ENCODE measurements at regions not wholly inside any gene's neighbourhood (a gene's known extent, or its start where the extent isn't known, plus 50 kb on each side); places are given as distances from the start of the nearest gene placed in this dataset.

GRCh38 chr15:39041979-39042495, 477.4 kb upstream of the RASGRP1 start:
- no peak for DNase-seq

DNA sequence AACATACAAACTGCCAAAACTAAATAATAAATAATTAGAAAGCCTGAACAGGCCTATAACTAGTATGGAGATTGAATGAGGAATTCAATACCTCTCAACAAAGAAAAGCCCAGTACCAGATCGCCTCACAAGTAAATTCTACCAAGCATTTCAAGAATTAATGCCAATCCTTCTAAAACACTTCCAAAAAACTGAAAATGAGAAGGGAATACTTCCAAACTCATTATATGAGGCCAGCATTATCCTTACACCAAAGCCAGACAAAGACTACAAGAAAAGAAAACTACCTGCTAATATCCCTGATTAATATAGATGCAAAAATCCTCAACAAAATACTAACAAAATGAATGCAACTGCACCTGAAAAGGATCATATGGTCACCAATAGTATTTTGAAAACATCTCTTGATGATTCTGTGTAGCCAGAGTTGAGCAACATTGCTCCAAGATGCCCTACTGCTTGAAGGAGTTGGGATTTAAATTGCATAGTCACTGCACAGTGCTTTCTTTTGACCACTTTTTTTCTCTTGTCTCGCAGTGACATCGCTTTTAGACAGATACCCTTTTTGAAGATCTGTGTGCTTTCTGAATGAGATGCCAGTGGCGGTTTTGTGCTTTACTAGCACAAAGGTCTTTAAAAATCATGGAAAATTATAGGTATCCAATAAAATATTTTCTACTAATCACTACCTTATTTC, 487.2 kb upstream of the RASGRP1 start:
- DNase-seq = no peak

GRCh38 chr15:39052323-39052705, 487.7 kb upstream of the RASGRP1 start:
- DNase-seq = no peak

GRCh38 chr15:39053480-39053879, 488.9 kb upstream of the RASGRP1 start:
- DNase-seq = no peak

GRCh38 chr15:39054128-39054732, 489.6 kb upstream of the RASGRP1 start:
- DNase-seq = no peak

DNA sequence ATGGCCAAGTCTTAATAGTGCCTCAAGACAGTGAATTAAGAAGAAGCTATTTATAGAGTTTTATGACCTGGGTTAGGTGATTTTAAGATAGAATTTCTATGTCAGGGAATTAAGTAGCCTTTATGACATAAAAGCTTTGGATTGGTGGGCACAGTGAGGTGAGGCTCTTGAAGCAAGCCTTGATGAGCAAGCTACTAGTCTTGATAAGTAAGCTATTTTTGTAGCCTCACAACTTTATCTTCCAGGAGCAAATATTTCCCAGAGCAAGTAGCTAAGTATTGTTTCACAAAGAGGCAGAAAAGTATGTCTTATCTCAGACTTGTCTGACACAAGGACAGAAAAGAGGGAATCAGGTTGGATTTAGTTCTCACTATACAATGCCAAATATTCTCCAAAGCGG, 491.7 kb upstream of the RASGRP1 start:
- no peak for DNase-seq

DNA sequence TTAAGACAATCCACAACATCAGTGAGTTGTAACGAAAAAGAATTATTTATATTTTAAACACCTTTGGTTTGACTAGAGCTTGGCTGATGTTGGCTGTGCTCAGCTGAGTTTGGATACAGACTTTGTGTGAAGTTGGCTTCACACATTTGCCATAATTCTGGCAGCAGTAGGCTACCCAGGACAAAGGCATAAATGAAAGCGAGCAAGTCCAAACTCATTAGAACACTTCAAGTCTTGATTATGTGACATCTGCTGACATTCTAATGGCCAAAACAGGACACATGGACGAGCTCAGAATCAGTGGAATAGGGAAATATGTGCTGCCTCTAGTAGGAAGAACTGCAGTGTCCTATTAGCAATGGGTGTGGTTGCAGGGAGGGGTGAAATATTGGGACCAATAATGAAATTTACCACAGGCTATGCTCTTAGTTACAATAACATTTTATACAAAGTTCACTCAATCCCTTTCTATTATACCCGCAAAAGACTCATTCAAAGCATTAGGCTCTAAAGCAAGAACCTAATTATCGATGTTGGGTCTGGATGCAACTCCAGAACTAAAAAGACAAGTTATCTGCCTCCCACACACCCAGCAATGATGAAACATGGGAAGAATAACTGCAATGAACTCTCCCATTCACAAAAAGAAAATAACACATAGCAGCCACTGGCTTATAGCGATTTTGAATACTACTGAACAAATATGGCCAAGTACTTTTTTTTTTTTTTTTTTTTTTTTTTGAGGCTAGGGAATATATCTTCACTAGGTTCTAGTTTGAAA, 493.9 kb upstream of the RASGRP1 start:
- DNase-seq = no peak

- DNase-seq = no peak
Measured at GRCh38 chr15:39059917-39060316, 495.3 kb upstream of the RASGRP1 start.

DNA sequence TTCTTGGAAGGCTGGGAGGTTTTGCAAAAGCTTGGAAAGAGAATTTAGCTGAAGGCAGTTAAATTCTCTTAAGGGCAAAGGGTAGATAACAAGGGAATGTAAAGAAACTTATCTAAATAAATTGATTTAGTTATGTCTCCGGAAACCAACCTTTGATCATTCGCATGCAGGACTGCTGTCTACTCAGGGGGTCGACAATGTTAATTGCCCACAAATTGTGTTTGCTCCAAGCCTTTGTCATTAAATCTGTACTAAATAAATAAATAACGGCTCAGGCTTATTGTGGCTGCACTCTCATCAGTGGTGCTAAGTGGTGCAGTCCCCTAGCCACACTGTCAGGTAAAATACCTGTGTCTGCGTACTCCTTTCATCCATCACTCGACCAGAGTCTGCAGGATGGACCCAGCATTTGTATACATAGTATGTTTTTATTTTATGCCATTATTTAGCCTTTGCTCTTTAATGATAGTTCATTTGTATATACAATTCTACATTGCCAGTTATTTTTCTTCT, 497.4 kb upstream of the RASGRP1 start:
- DNase-seq = no peak

DNA sequence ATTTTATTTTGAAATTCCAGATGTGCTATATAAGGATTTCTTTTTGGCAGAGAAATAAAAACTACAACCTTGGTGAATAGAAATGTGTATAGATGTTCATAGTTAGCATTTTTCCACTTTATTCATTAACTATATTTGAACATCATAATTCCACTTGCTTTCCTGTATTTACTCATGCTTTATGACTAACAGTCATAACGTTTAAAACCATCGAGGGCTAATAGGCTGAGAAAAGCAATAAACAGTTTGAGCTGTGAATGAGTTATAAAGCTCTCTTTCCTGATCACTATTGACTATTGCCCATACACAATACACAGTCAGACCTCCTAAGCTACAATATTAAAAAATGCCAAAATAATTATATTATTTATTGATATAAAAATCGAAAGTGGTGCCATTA, 502.1 kb upstream of the RASGRP1 start:
- DNase-seq = no peak

- no peak for DNase-seq
Measured at GRCh38 chr15:39074341-39074985, 506.4 kb upstream of the THBS1 start.

- DNase-seq = no peak
Measured at GRCh38 chr15:39075311-39075710, 505.6 kb upstream of the THBS1 start.

GRCh38 chr15:39075756-39076341, 505.0 kb upstream of the THBS1 start:
- no peak for DNase-seq

GRCh38 chr15:39078026-39078425, 502.9 kb upstream of the THBS1 start:
- DNase-seq = no peak

DNA sequence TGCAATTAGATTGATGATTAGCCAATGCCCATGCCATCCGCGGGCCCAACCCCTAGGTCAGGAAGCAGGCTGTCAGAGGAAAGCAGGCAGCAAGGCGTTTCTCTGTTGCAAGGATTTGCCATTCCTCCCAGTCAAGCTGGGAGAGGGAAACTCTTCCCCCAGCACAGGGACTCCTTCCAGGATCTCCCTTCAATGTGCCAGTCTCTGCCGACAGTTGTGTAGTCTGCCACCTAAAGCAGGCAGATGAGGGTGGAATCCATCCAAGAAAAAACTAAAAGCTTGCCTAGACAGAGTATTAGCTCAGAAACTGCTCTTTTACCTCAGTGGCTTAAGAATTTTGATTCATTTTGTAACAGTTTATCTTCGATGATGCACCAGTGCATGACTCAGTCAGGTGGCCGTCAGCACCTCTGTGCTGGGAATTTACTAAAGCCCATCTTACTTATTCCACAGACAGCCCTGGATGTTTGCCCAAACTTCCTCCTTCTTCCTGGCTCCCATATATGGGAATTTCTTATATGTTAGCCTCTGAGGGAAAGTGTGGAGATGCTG, 501.5 kb upstream of the THBS1 start:
- DNase-seq = no peak

DNA sequence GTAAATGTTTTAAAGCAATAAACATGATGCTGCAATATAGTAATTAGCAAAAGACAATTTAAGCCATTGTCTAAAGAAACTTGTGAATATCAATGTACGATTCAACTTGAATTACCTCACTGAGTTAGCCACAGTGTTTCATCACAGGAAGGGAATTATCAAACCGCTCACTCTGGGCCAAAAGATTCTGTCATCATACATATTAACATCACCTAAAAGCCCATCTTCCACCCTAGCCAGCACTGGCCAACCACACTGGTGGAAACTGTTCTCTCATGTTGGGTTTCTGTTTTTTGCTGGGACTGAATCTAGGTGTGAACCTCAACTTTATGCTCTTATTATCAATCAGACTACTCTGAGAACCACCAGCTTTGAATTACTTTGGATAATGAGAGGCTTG, 497.7 kb upstream of the THBS1 start:
- no peak for DNase-seq

DNA sequence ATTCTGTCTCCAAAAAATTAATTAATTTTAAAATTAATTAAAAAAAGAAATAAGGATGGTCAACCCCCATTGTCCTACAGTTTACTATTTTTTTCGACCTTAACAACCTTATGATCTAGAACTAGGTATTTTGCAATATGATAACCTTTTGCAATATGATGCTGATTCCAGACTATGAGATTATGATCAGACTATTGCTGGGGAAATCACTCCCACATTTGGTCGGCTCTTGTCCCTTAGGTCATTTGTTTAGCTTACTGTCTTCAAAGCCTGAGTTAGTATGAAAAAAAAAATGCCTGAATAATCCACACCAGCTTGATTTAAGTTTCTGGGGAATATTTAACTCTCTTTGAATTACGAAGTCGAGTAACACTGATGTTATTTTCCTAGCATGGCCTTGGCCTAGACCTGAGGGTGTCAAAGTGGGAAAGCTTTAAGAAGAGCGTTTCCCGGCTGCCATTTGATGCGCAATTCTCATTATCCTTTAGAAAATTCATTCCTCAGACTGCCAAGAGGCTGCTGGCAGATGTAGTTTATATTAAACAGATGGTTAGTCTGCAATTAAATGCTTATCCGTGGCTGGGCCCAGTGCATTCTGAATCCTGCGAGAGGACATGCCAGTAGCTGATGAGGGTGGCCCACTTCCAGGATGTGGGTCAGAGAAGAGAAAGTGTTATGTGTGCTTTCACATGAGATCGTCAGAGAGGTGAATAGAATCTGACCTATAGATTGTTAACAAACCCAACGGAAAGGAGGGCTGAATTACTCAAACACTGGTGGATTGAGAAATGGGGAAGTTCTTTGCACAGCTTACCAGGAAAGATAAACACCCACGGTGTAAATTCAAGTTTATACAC, 496.0 kb upstream of the THBS1 start:
- DNase-seq = no peak

- no peak for DNase-seq
Measured at GRCh38 chr15:39086641-39087040, 494.2 kb upstream of the THBS1 start.

GRCh38 chr15:39088156-39088555, 492.7 kb upstream of the THBS1 start:
- DNase-seq = no peak

DNA sequence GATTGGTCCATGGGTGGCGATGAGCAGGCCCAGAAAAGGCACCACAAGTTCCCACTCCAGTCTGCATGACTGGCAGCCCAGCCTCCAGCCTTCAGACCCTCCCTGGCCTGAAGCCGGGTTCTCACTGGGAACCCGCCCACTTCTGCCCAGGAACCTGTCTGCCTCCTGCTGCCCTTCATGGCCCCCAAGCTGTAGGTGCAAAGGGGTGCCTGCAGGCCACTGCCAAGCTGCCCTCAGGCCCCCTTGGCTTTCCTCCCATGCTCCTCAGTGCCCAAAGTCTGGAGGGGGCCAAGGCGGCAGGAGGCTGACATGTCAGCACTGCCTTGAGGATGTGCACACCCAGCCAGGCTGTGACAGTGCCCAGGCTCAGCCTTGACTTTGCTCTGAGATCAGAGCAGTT, 488.5 kb upstream of the THBS1 start:
- no peak for DNase-seq

DNA sequence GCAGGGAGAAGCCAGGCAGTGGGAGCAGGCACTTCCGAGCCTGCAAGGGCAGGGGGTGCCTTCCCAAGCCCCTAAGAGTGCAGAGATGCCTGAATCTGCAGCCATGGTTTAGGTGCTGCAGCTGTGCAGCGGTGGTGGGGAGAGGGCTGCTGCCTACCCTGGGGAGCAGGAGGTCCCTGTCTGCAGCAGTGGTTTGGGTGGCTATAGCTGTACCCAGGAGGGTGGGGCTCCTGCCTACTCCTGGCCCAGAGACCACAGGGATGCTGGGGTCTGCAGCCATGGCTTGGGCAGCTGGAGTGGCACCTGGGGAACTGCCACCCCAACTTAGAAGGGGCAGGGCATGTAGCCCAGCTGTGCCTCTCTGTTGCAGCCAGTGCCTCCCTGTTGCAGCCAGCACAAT, 488.1 kb upstream of the THBS1 start:
- DNase-seq = no peak

DNA sequence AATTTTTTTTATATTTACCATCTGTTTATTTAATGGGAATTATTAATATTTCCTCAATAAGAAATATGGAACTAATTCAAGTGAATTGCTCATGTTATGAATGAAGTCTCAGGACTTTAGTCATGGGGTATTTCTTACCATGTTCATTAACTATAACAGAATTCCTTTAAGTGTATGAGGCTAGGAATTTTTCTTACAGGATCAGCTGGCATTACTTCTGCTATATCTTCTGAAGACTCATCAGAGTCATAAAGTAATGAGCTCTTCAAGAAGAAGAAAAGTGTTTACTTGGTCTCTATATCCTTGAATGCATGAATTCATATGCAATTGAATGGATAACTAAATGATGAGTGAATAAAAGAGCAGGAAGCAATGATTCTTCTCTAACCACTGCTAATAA, 486.8 kb upstream of the THBS1 start:
- DNase-seq = no peak
